LNCaP clone FGC (cell line): ENCODE measurements at regions not wholly inside any gene's neighbourhood (a gene's known extent, or its start where the extent isn't known, plus 50 kb on each side); places are given as distances from the start of the nearest gene placed in this dataset.

Experiments
- DNase-seq: peaks from one replicate; pipeline ENCODE4 v3.0.0-alpha.2; 2011; ENCODE audit warnings: low read depth
- H3K4me3 ChIP-seq: 2 replicates; pipeline ENCODE4 v1.5.1; 2011; ENCODE audit warnings: mild to moderate bottlenecking, low read depth, low read length, control low read depth
- TF ChIP-seq, protein P1 (sequence below): IDR thresholded peaks from 2 replicates; pipeline ENCODE4 v1.5.1; 2012; ENCODE audit warnings: mild to moderate bottlenecking; ENCODE audit not compliant: control insufficient read depth, insufficient read depth; ENCODE audit errors: extremely low read depth

- H3K4me3 ChIP-seq: no peak overlapping the region
- DNase-seq: no peak
- TF ChIP-seq, protein P1, sequence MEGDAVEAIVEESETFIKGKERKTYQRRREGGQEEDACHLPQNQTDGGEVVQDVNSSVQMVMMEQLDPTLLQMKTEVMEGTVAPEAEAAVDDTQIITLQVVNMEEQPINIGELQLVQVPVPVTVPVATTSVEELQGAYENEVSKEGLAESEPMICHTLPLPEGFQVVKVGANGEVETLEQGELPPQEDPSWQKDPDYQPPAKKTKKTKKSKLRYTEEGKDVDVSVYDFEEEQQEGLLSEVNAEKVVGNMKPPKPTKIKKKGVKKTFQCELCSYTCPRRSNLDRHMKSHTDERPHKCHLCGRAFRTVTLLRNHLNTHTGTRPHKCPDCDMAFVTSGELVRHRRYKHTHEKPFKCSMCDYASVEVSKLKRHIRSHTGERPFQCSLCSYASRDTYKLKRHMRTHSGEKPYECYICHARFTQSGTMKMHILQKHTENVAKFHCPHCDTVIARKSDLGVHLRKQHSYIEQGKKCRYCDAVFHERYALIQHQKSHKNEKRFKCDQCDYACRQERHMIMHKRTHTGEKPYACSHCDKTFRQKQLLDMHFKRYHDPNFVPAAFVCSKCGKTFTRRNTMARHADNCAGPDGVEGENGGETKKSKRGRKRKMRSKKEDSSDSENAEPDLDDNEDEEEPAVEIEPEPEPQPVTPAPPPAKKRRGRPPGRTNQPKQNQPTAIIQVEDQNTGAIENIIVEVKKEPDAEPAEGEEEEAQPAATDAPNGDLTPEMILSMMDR: no peak
Measured at GRCh38 chr11:115893461-115894099, 389.4 kb upstream of the CADM1 start.

DNA sequence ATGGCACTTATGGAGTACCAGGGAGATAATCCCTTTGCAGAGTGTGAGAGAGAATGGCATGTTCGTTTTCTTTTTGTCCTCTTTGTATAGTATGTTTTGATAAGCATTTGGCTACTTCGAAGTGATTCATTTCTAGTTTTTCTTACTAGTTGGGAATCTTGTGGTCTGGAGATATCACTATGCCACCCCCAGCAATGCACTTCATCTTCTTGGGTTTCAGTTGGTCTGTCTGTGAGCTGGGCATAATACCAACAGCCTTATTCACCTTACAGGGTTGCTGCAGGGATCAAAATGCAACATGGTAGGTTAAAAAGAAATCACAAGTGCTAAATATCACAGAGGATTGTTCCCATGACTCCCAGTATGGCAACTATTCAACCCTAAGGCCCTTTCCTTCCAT lies 387.8 kb upstream of the CADM1 start:
- no peak overlapping the region for H3K4me3 ChIP-seq
- DNase-seq: no peak
- TF ChIP-seq, protein P1: no peak

GRCh38 chr11:115891581-115891980 lies 387.4 kb upstream of the CADM1 start:
- DNase-seq: no peak
- TF ChIP-seq, protein P1: no peak
- no peak overlapping the region for H3K4me3 ChIP-seq

DNA sequence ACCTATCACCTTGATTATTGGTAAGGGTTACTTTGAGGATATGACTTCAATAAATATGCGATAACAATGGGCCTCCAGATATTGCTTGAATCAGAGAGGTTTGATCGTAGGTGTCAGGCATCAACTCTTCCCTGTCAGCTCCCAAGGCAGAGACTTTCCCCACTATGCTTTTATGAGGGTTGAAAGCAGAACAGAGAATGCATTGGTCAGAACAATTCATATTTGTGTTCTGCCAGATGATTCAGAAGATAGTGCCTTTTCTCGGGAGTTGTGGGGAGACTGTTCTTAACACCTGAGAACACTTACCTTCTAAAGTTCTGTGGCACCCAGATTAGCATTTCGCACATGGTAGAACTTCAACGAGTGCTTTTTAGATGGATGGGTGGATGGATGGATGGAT lies 386.3 kb upstream of the CADM1 start:
- DNase-seq: no peak
- H3K4me3 ChIP-seq: no peak overlapping the region
- TF ChIP-seq, protein P1: no peak

- H3K4me3 ChIP-seq: no peak overlapping the region
- DNase-seq: no peak
- TF ChIP-seq, protein P1: no peak
Measured at GRCh38 chr11:115889712-115890111, 385.5 kb upstream of the CADM1 start.

DNA sequence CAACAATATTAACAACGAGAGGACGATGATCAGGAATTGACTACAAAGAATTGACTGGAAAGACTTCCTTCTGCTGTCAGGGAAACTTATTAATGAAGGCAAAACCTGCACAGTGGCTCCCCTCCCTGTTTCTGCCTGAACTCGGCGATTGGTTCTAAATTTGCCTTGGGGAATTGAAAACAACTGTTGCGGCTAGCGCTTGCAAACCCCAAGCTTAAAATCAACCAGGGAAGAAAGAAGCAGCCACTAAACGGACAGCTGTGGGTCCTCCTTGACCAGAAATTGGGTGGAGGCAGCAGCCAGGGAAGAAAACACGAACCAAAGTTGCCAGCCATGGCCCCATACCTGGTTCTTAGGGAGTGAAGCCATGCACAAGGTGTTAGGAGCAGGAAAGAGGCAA lies 383.5 kb upstream of the CADM1 start:
- no peak overlapping the region for H3K4me3 ChIP-seq
- DNase-seq: no peak
- TF ChIP-seq, protein P1: no peak

DNA sequence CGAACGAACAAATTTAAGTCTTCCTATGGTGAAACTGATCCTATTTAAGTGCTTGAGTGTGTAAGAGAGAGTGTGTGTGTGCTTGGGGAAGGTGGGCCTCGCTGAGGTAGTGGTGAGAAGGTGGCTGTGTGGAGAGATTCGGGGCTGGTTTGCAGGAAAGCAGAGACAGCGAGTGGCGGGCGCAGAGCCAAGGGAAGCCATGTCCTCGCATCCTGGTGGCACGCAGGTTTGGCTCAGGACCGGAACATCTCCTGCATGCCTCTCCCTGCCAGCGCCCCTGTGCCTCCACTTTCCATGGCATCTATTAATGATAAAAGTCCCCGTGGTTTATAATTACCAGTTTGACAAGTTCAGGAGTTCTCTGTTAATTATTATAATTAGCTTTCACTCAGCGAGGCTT lies 383.1 kb upstream of the CADM1 start:
- TF ChIP-seq, protein P1: no peak
- no peak for DNase-seq
- H3K4me3 ChIP-seq: no peak overlapping the region
